Testis (tissue), 2 donors: ENCODE measurements at regions not wholly inside any gene's neighbourhood (a gene's known extent, or its start where the extent isn't known, plus 50 kb on each side); places are given as distances from the start of the nearest gene placed in this dataset.

Experiments used
- DNase-seq: peaks from one replicate; pipeline ENCODE4 v3.0.0-alpha.2; 2019
- H3K27ac ChIP-seq, 2 donors: fragments of 200-600 bp; sonication (generic); one replicate each; pipeline ENCODE4 v1.5.1; 2019
- H3K27me3 ChIP-seq: fragments of 200-600 bp; sonication (generic); one replicate; pipeline ENCODE4 v1.5.1; 2019
- H3K36me3 ChIP-seq: fragments of 200-600 bp; sonication (generic); one replicate; pipeline ENCODE4 v1.5.1; 2017; ENCODE audit warnings: low read depth; ENCODE audit errors: missing control alignments
- H3K4me1 ChIP-seq: fragments of 200-600 bp; sonication (generic); one replicate; pipeline ENCODE4 v1.5.1; 2019
- H3K4me3 ChIP-seq, 2 donors: fragments of 200-600 bp; sonication (generic); one replicate each; pipeline ENCODE4 v1.5.1; 2017 to 2019
- H3K9me3 ChIP-seq: fragments of 200-600 bp; sonication (generic); one replicate; pipeline ENCODE4 v1.5.1; 2017
- CTCF ChIP-seq, 3 experiments: fragments of 450-650 bp in 2 of 3; fragments of 200-600 bp in 1 of 3; sonication (generic) in 1 of 3; IDR thresholded peaks; one replicate each; pipeline ENCODE4 v1.5.1; 2016 to 2019; ENCODE audit warnings: antibody characterized with exemption in 3 of 3, mild to moderate bottlenecking in 2 of 3, moderate library complexity in 1 of 3
- POLR2A ChIP-seq: fragments of 450-650 bp; IDR thresholded peaks from one replicate; pipeline ENCODE4 v1.6.1; 2017; ENCODE audit warnings: antibody characterized with exemption, mild to moderate bottlenecking, moderate library complexity
- WGBS, 2 donors: methylation state at CpG; one replicate each; pipeline ENCODE4 v1.1.5; 2018; 5-methylcytosine and 5-hydroxymethylcytosine counted together
- intact Hi-C: fragments of 100-400 bp; cut with DNase I; formaldehyde crosslinking; loops from one replicate; pipeline ENCODE4 v1.15.1; 2023; ENCODE audit warnings: low total_unique reads

- Histone ChIP-seq H3K36me3 (no peaks in the 10 kb centered on the region), H3K27me3 (no peaks in the 10 kb centered on the region), H3K27ac (no peak overlapping the region), H3K4me1 (no peaks in the 10 kb centered on the region), H3K4me3 (no peak overlapping the region), H3K9me3 (no peaks in the 10 kb centered on the region)
- intact Hi-C loops, result no loop called here
- TF ChIP-seq POLR2A (no peak), CTCF (IDR thresholded peaks at IDR 0.05) (no peak)
- 41 to 61% methylated on average over 2 of the region's 2 CpGs for WGBS, 2 donors
- no peak for DNase-seq
Measured at GRCh38 chr15:97547381-97547780, 413.1 kb upstream of the ARRDC4 start.

GRCh38 chr15:97561529-97561928, 399.0 kb upstream of the ARRDC4 start:
- Histone ChIP-seq H3K36me3 (no peaks in the 10 kb centered on the region), H3K4me1 (no peaks in the 10 kb centered on the region), H3K27ac (no peak overlapping the region), H3K4me3 (no peak overlapping the region), H3K9me3 (no peaks in the 10 kb centered on the region), H3K27me3 (no peaks in the 10 kb centered on the region)
- 75 to 88% methylated on average over 2 of the region's 2 CpGs for WGBS, 2 donors
- intact Hi-C loops, result no loop called here
- DNase-seq, result no peak
- TF ChIP-seq CTCF (IDR thresholded peaks at IDR 0.05) (no peak), POLR2A (no peak)

GRCh38 chr15:97563516-97563915, 397.0 kb upstream of the ARRDC4 start:
- 81 to 83% methylated on average over 3 of the region's 3 CpGs for WGBS, 2 donors
- Histone ChIP-seq H3K4me3 (no peak overlapping the region), H3K27ac (no peak overlapping the region), H3K36me3 (no peaks in the 10 kb centered on the region), H3K9me3 (no peaks in the 10 kb centered on the region), H3K27me3 (no peaks in the 10 kb centered on the region), H3K4me1 (no peaks in the 10 kb centered on the region)
- no peak for TF ChIP-seq CTCF (IDR thresholded peaks at IDR 0.05)
- TF ChIP-seq POLR2A, result no peak
- intact Hi-C loops, result no loop called here
- DNase-seq, result no peak

- Histone ChIP-seq H3K4me3 (no peak overlapping the region), H3K4me1 (no peaks in the 10 kb centered on the region), H3K27ac (no peak overlapping the region), H3K36me3 (no peaks in the 10 kb centered on the region), H3K27me3 (no peaks in the 10 kb centered on the region), H3K9me3 (no peaks in the 10 kb centered on the region)
- DNase-seq, result no peak
- TF ChIP-seq POLR2A, result no peak
- no peak for TF ChIP-seq CTCF (IDR thresholded peaks at IDR 0.05)
- intact Hi-C loops, result no loop called here
Measured at GRCh38 chr15:97566961-97567360, 393.5 kb upstream of the ARRDC4 start.

GRCh38 chr15:97567411-97567810, 393.1 kb upstream of the ARRDC4 start:
- Histone ChIP-seq H3K4me3 (no peak overlapping the region), H3K9me3 (no peaks in the 10 kb centered on the region), H3K4me1 (no peaks in the 10 kb centered on the region), H3K27me3 (no peaks in the 10 kb centered on the region), H3K36me3 (no peaks in the 10 kb centered on the region), H3K27ac (no peak overlapping the region)
- intact Hi-C loops, result no loop called here
- TF ChIP-seq POLR2A (no peak), CTCF (IDR thresholded peaks at IDR 0.05) (no peak)
- WGBS, 2 donors, result 38 to 41% methylated on average over 1 of the region's 1 CpG
- no peak for DNase-seq
